ENCODE measurements at regions not wholly inside any gene's neighbourhood (a gene's known extent, or its start where the extent isn't known, plus 50 kb on each side); places are given as distances from the start of the nearest gene placed in this dataset.

DNA sequence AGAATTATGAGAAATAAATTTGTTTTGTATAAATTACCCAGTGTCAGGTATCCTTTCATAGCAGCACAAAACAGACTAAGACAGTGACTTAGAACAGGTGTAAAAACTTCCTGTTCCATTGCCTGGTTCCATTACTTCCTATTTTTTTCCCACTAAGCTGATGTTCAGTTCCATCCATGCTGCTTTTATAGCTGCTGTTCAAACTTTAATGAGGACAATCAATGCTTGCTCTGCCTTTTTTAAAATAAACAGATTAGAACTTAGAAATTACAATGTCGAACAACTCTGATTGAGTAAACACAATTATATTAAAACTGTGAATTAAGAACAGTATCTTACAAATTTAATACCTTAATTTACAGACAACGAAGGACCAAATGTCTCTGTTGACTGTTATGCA lies 818.9 kb downstream of the OLFM4 start:
- no peak overlapping the region for H3K27ac ChIP-seq
- TF ChIP-seq, protein P1, sequence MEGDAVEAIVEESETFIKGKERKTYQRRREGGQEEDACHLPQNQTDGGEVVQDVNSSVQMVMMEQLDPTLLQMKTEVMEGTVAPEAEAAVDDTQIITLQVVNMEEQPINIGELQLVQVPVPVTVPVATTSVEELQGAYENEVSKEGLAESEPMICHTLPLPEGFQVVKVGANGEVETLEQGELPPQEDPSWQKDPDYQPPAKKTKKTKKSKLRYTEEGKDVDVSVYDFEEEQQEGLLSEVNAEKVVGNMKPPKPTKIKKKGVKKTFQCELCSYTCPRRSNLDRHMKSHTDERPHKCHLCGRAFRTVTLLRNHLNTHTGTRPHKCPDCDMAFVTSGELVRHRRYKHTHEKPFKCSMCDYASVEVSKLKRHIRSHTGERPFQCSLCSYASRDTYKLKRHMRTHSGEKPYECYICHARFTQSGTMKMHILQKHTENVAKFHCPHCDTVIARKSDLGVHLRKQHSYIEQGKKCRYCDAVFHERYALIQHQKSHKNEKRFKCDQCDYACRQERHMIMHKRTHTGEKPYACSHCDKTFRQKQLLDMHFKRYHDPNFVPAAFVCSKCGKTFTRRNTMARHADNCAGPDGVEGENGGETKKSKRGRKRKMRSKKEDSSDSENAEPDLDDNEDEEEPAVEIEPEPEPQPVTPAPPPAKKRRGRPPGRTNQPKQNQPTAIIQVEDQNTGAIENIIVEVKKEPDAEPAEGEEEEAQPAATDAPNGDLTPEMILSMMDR (conservative IDR thresholded peaks at IDR 0.05), result no peak
- TF ChIP-seq ZFX (IDR thresholded peaks at IDR 0.05), result no peak

DNA sequence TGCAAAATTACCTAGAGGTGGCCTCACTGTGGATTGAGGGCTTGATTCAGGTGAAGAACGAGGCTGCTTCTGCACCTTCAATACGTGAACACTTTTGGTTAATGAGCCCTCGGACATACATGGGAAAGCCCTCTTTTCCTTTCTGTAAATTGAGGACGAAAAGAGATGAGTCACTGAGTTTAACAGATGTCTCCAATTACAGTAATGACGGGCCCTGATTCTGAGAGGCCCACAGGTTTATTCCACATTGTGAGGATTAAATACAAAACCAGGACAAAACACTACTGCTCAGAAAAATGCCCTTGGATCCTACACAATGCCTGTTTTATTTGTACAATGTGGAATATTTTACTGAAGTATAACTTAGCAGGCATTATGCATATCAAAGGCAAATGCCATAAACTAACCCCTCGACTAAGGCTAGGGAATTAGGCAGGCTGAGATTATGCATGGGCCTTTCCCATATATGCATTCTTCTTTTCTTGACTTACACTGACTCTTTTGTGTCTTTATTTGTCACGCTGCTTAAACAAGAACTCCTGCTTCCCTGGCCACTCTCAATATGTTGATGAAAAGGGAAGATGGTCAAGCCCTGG lies 819.9 kb downstream of the OLFM4 start:
- TF ChIP-seq, protein P1 (conservative IDR thresholded peaks at IDR 0.05), result no peak
- no peak for TF ChIP-seq ZFX (IDR thresholded peaks at IDR 0.05)
- H3K27ac ChIP-seq, result no peak overlapping the region

DNA sequence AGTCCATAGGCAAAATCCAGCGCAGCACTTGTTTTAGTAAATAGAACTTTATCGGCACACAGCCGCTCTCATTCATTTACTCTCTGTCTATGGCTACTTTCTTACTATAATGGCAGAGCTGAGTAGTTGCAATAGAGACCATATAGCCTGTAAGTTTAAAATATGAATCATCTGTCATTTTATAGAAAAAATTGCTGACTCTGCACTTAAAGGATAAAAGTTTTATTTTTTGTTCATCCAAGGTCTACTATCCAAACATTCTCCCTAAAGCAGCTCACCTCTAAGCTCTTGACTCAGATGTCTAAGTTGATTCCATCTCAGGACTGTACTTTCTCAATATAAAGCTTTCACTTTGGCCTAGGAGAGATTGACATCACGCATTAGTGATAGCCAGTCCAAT lies 825.7 kb downstream of the OLFM4 start:
- TF ChIP-seq, protein P1 (conservative IDR thresholded peaks at IDR 0.05), result no peak
- no peak for TF ChIP-seq ZFX (IDR thresholded peaks at IDR 0.05)
- no peak overlapping the region for H3K27ac ChIP-seq

DNA sequence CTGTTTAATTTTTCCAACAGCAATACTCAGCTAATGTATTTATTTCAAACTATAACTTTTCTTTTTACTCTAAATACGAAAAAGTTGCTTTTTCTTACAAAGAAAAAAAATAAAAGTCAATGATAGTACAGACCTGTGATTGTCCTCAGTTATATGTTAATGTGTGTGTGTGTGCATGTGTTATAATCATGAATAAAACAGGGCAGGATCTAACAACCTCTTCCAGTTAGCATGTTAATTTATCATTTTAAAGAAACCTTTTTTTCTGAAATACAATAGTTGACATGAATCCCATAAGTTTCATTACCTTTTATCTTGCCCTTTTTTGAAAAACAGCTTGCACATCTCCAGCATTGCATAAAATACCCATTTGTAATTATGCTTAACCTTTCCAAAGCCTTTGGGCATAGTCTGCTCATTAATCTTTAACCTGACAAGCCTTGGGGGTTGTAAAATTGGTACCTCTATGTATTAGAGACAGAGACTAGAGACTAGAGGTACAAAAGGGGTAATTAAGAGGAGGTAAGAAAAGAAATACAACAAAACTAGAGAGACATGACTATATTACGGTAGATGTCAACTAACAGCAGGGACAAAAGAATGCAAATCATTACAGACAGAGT lies 828.1 kb downstream of the OLFM4 start:
- no peak overlapping the region for H3K27ac ChIP-seq
- no peak for TF ChIP-seq ZFX (IDR thresholded peaks at IDR 0.05)
- TF ChIP-seq, protein P1 (conservative IDR thresholded peaks at IDR 0.05), result no peak

DNA sequence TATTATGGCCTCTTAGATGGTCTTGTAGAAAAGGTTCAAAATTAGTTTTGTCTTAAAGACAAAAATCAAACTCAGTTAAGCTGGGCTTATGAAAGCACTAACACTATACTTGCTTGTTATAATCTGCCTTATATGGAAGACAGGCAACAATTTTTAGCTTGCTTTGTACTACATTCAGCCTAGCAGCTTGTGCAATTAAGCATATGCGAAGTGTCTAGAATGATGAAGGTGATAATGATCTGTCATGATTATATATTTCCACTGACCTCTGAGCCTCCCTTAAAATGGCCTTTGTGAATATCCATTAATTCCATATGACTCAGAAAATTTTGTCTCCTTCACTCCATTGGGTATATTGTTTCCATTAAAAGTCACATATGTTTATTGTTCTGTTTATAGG lies 834.9 kb downstream of the OLFM4 start:
- no peak overlapping the region for H3K27ac ChIP-seq
- no peak for TF ChIP-seq ZFX (IDR thresholded peaks at IDR 0.05)
- TF ChIP-seq, protein P1 (conservative IDR thresholded peaks at IDR 0.05), result no peak

DNA sequence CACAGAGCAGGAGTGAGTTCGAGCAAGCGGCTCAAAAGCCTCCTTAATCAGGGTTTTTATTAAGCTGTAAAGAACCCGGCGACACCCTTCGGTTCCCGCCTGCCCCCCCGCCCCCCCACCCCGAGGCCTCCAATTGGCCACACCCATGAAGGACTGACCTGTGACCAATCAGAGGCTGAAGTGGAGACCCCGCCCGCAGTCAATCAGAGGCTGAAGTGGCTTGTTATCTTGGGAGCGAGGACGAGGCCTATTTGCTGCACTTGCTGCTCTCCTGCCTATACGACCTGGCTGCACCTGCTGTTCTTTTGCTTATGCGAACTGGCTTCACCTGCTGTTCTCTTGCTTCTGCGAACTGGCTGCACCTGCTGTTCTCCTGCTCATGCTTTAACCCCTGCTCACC lies 844.9 kb downstream of the OLFM4 start:
- TF ChIP-seq, protein P1 (conservative IDR thresholded peaks at IDR 0.05), result no peak
- TF ChIP-seq ZFX (IDR thresholded peaks at IDR 0.05), result no peak

DNA sequence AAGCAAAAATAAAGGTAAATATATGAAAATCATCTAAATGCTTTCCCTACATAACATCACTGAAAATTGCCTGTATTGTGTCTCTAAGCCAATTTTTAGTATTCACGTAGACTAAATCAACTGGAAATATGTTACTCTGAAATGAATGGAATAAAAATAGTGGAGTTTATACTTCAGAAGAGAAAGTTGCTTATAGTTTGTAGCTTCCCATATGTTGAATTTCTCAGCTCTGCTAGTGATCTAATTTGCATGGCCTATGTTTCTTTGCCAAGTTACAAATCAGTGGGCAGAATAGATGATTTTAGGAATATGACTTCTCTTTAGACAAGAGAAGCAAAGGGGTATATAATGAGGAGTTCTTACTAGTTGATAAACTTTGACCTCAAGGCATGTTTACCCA lies 850.2 kb downstream of the OLFM4 start:
- H3K27ac ChIP-seq, result no peak overlapping the region
- no peak for TF ChIP-seq ZFX (IDR thresholded peaks at IDR 0.05)
- TF ChIP-seq, protein P1 (conservative IDR thresholded peaks at IDR 0.05), result no peak

More for the DNA sequence above, 844.9 kb downstream of the OLFM4 start:
- no peak overlapping the region for H3K27ac ChIP-seq
